A673 (cell line): ENCODE measurements at regions not wholly inside any gene's neighbourhood (a gene's known extent, or its start where the extent isn't known, plus 50 kb on each side); places are given as distances from the start of the nearest gene placed in this dataset.

Experiments used
- CTCF ChIP-seq: fragments of 300-800, 200-600 bp; sonication (generic); conservative IDR thresholded peaks from 2 replicates; pipeline ENCODE4 v1.5.1; 2017; ENCODE audit warnings: low read depth, mild to moderate bottlenecking, antibody characterized with exemption, low read length, moderate library complexity, mixed read lengths
- EZH2 ChIP-seq: fragments of 200-600 bp; sonication (generic); IDR thresholded peaks from 2 replicates; pipeline ENCODE4 v1.6.1; 2017; ENCODE audit warnings: borderline replicate concordance, low read depth, mild to moderate bottlenecking, mixed read lengths, antibody characterized with exemption, low read length; ENCODE audit not compliant: poor library complexity, severe bottlenecking

DNA sequence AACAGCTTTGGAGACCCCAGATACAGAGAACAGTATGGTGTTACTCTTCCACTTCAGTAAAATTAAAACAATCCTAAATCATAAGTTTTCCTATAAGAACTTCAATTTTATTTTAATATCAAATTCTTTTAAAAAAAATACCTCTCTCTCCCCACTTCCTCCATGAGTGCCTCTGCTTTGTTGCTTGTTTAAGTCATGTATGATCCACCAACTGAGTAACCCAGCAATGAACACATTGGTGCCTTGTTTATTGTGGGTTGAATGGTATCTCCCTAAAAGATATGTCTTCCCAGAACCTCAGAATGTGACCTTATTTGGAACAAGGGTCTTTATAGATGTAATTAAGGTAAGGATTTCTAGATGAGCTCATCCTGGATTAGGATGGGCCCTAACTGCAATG, 143.5 kb upstream of the EGLN3 start:
- no peak for TF ChIP-seq EZH2
- TF ChIP-seq CTCF = no peak
